SH-SY5Y (cell line): ENCODE measurements at regions not wholly inside any gene's neighbourhood (a gene's known extent, or its start where the extent isn't known, plus 50 kb on each side); places are given as distances from the start of the nearest gene placed in this dataset.

Experiments used
- GATA2 ChIP-seq: IDR thresholded peaks from 2 replicates; pipeline ENCODE4 v1.6.1; 2011; ENCODE audit warnings: mild to moderate bottlenecking, low read depth, low read length
- GATA3 ChIP-seq: IDR thresholded peaks from 2 replicates; pipeline ENCODE4 v1.6.1; 2011; ENCODE audit warnings: low read depth, mild to moderate bottlenecking, low read length, moderate library complexity

DNA sequence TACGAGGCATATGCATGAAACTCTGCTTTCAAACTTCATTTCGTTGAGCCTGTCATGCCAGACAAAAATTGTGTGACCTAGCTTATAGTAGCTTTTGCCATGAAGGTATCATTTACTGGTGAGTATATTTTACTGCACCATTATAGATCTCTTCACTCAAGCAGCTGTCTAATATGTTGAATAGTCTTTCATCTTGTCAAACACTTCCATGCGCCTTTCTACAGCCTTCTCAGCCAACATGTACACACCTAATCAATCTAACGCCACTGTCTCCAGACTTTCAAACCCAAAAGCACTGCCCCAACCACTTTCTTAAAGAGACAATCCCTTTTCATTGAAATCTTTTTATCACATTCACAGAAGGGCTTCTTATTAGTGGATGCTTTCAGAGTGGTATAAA lies 757.4 kb downstream of the VRK1 start:
- TF ChIP-seq GATA2 = no peak
- TF ChIP-seq GATA3 = no peak
